GM19397 (cell line): ENCODE measurements at regions not wholly inside any gene's neighbourhood (a gene's known extent, or its start where the extent isn't known, plus 50 kb on each side); places are given as distances from the start of the nearest gene placed in this dataset.
A peak's percentile ranks its signal among the peaks of the same experiment; 100 is the strongest.

ENCODE experiments used
- ATAC-seq: cut with Tn5 transposase; IDR thresholded peaks from one replicate; pipeline ENCODE4 v1.9.1; 2021; ENCODE audit warnings: mild to moderate bottlenecking, moderate library complexity; ENCODE audit not compliant: unreplicated experiment

- no peak for ATAC-seq
Observed at GRCh38 chr5:116660929-116661328, 86.3 kb upstream of the SEMA6A start.

- ATAC-seq, result no peak
Observed at GRCh38 chr5:116658830-116659229, 84.2 kb upstream of the SEMA6A start.

- no peak for ATAC-seq
Observed at GRCh38 chr5:116658141-116658540, 83.5 kb upstream of the SEMA6A start.

- no peak for ATAC-seq
Observed at GRCh38 chr5:116655431-116655830, 80.8 kb upstream of the SEMA6A start.

GRCh38 chr5:116654925-116655324, 80.3 kb upstream of the SEMA6A start:
- no peak for ATAC-seq

- ATAC-seq, result no peak
Observed at GRCh38 chr5:116652903-116653302, 78.3 kb upstream of the SEMA6A start.

- peak; percentile 83 for ATAC-seq
Observed at GRCh38 chr5:116652196-116652729, 77.6 kb upstream of the SEMA6A start.

- no peak for ATAC-seq
Observed at GRCh38 chr5:116651653-116652052, 77.0 kb upstream of the SEMA6A start.

- ATAC-seq, result no peak
Observed at GRCh38 chr5:116650964-116651363, 76.3 kb upstream of the SEMA6A start.

- ATAC-seq, result no peak
Observed at GRCh38 chr5:116650544-116650943, 75.9 kb upstream of the SEMA6A start.

- no peak for ATAC-seq
Observed at GRCh38 chr5:116646611-116647289, 72.1 kb upstream of the SEMA6A start.

GRCh38 chr5:116645627-116646026, 71.0 kb upstream of the SEMA6A start:
- ATAC-seq, result peak; percentile 63

- ATAC-seq, result no peak
Observed at GRCh38 chr5:116640236-116640635, 65.6 kb upstream of the SEMA6A start.

GRCh38 chr5:116637149-116637740, 62.6 kb upstream of the SEMA6A start:
- no peak for ATAC-seq

- ATAC-seq, result no peak
Observed at GRCh38 chr5:116632890-116633289, 58.3 kb upstream of the SEMA6A start.

GRCh38 chr5:116631147-116631546, 56.5 kb upstream of the SEMA6A start:
- no peak for ATAC-seq

GRCh38 chr5:116629168-116629567, 54.5 kb upstream of the SEMA6A start:
- ATAC-seq, result no peak

- peak; percentile 77 for ATAC-seq
Observed at GRCh38 chr5:116626945-116627679, 52.5 kb upstream of the SEMA6A start.

- ATAC-seq, result no peak
Observed at GRCh38 chr5:116626272-116626723, 51.7 kb upstream of the SEMA6A start.
